ENCODE measurements at regions not wholly inside any gene's neighbourhood (a gene's known extent, or its start where the extent isn't known, plus 50 kb on each side); places are given as distances from the start of the nearest gene placed in this dataset.

DNA sequence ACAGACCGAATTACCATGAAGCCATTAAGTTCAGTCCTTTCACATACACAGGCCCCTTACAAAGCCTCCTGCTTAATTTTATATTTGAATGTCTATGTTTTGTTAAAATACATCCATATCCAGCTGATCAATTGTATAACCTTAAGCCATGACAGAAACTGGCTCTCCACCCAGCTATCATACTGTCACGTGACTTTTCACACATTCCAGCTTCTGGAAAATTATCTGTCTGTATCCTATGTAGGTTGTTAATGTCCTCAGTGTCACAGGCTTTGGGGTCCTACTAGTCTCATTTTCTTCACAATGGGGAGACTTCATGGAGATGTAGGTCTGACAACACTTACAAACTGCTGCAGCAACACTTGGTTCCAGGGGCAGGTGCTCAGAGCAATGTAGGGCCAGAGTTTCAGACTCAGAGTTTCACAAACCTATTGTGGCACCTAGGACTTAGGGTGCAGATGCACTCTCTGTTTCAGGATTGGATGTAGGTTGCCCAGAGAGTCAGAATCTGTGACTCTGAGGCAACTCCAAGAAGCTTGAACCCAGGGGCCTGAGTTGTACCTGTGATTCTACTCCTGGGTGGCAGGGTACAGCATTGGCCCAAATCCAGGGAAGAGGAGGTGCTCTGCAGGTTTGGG, 69.6 kb upstream of the PCDH20 start:
- H3K4me3 ChIP-seq (ENCODE audit: low read length) = no peak overlapping the region
- H3K36me3 ChIP-seq (ENCODE audit: control insufficient read depth, insufficient read depth, low read length) = no peaks in the 10 kb centered on the region
- no CpG with 5 or more reads among the region's 2 CpGs for WGBS (ENCODE audit: insufficient coverage)
- H3K27me3 ChIP-seq (ENCODE audit: control insufficient read depth, insufficient read depth, low read length) = no peaks in the 10 kb centered on the region
- no peaks in the 10 kb centered on the region for H3K9me3 ChIP-seq (replicated peaks; ENCODE audit: control insufficient read depth, low read depth, low read length)
- H3K4me1 ChIP-seq (ENCODE audit: control insufficient read depth, insufficient read depth, low read length) = no peaks in the 10 kb centered on the region
- H3K27ac ChIP-seq (ENCODE audit: low read length) = no peak overlapping the region
- DNase-seq = no peak

DNA sequence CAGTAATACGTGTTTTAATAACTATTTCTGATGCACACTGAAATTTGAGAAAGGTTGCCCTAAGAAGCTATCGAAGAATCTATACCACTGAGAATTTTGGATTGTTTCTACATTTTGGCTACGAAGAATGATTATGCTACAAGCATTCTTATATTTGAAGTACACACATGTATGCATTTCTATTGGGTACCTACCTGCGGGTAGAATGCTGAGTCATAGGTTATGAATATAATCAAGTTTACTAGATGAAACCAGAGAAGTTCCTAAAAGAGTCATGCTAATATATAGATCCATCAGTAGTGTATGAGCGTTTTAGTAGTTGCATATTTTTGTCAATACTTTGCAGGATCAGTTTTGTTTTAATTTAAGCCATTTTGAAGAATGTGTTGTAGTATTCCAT, 62.0 kb upstream of the PCDH20 start:
- Histone ChIP-seq H3K27ac (ENCODE audit: low read length) (no peak overlapping the region), H3K9me3 (replicated peaks; ENCODE audit: control insufficient read depth, low read depth, low read length) (no peaks in the 10 kb centered on the region), H3K4me3 (ENCODE audit: low read length) (no peak overlapping the region), H3K4me1 (ENCODE audit: control insufficient read depth, insufficient read depth, low read length) (no peaks in the 10 kb centered on the region), H3K27me3 (ENCODE audit: control insufficient read depth, insufficient read depth, low read length) (no peaks in the 10 kb centered on the region), H3K36me3 (ENCODE audit: control insufficient read depth, insufficient read depth, low read length) (no peaks in the 10 kb centered on the region)
- DNase-seq = no peak
- WGBS (ENCODE audit: insufficient coverage) = no CpG with 5 or more reads among the region's 5 CpGs

DNA sequence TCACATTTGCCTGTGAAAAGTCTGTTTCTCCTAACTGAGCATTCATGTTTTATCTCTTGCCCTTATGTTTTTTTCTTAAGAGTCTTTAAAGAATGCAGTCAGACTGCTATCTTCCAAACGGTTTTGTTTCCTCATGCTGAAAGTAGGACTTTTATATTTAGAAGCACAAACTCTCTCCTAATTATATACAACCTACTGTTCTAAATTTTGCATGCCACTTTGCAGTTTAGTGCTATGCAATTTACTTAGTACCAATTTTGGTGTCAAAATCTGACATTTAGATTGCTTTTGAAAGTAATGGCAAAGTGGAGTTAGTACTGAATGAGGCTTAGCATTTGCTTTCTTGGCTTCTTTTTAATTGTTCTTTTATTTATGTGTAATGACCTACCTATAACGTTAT, 55.1 kb upstream of the PCDH20 start:
- Histone ChIP-seq H3K4me1 (ENCODE audit: control insufficient read depth, insufficient read depth, low read length) (no peaks in the 10 kb centered on the region), H3K27me3 (ENCODE audit: control insufficient read depth, insufficient read depth, low read length) (no peaks in the 10 kb centered on the region), H3K4me3 (ENCODE audit: low read length) (no peak overlapping the region), H3K9me3 (replicated peaks; ENCODE audit: control insufficient read depth, low read depth, low read length) (no peaks in the 10 kb centered on the region), H3K27ac (ENCODE audit: low read length) (no peak overlapping the region), H3K36me3 (ENCODE audit: control insufficient read depth, insufficient read depth, low read length) (no peaks in the 10 kb centered on the region)
- no peak for DNase-seq
- no CpG with 5 or more reads among the region's 2 CpGs for WGBS (ENCODE audit: insufficient coverage)

DNA sequence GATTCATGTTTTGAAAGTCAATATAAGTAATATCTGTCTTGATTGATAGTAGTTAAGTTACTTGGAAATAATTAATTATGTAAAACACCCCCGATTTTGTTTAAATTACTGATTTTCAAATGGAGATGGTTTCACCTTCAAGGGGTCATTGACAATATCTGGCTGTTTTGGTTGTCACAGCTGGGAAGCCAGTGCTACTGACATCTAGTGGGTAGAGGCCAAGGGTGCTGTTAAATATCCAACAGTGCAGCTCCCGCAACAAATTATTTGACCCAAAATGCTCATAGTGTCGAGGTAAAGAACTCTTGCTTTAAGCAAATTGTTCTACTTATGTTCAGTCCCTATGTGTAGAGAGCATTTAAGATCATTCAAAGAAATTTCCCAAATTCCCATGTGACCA, 50.6 kb upstream of the PCDH20 start:
- Histone ChIP-seq H3K27me3 (ENCODE audit: control insufficient read depth, insufficient read depth, low read length) (no peaks in the 10 kb centered on the region), H3K27ac (ENCODE audit: low read length) (no peak overlapping the region), H3K4me1 (ENCODE audit: control insufficient read depth, insufficient read depth, low read length) (no peaks in the 10 kb centered on the region), H3K4me3 (ENCODE audit: low read length) (no peak overlapping the region), H3K9me3 (replicated peaks; ENCODE audit: control insufficient read depth, low read depth, low read length) (no peaks in the 10 kb centered on the region), H3K36me3 (ENCODE audit: control insufficient read depth, insufficient read depth, low read length) (no peaks in the 10 kb centered on the region)
- WGBS (ENCODE audit: insufficient coverage) = no CpG with 5 or more reads among the region's 3 CpGs
- DNase-seq = no peak
